SK-N-SH (cell line): ENCODE measurements at regions not wholly inside any gene's neighbourhood (a gene's known extent, or its start where the extent isn't known, plus 50 kb on each side); places are given as distances from the start of the nearest gene placed in this dataset.

Experiments used
- CTCF ChIA-PET: fragments of 300-600, 350-600 bp; formaldehyde crosslinking; extraction: SDS; loops from one replicate; lab custom pipeline; 2021; lab: Yijun Ruan, JAX
- POLR2A ChIA-PET: fragments of 350-600 bp; sonication (Branson Sonifier 250); formaldehyde crosslinking; extraction: SDS; loops from one replicate; lab custom pipeline; 2020; ENCODE audit warnings: antibody characterized with exemption, inconsistent platforms; lab: Yijun Ruan, JAX
- DNase-seq: peaks from one replicate; pipeline ENCODE4 v3.0.0; 2012
- H2AFZ ChIP-seq: fragments of 200-600 bp; sonication (generic); 2 replicates; pipeline ENCODE4 v1.8.1; 2016; ENCODE audit warnings: antibody characterized with exemption, mild to moderate bottlenecking, low read depth
- H3F3A ChIP-seq: fragments of 200-600 bp; sonication (generic); replicated peaks from 2 replicates; pipeline ENCODE3; 2016; ENCODE audit warnings: antibody characterized with exemption, mild to moderate bottlenecking; ENCODE audit not compliant: insufficient read depth
- H3K27ac ChIP-seq, 2 experiments: fragments of 200-500 bp in 1 of 2; fragments of 200-600 bp in 1 of 2; sonication (Bioruptor generic) in 1 of 2; sonication (generic), shearing (Covaris generic) in 1 of 2; 2 replicates each; pipeline versions ENCODE4 v1.5.1 to v1.6.1; 2014 to 2016; ENCODE audit warnings: low read depth in 2 of 2, inconsistent platforms in 1 of 2, low read length in 1 of 2, mild to moderate bottlenecking in 1 of 2, mixed read lengths in 1 of 2
- H3K27me3 ChIP-seq: fragments of 200-600 bp; sonication (generic), shearing (Covaris generic); 2 replicates; pipeline ENCODE4 v1.6.1; 2016; ENCODE audit warnings: mixed run types; ENCODE audit not compliant: insufficient read depth
- H3K36me3 ChIP-seq, 2 experiments: fragments of 200-500 bp in 1 of 2; fragments of 200-600 bp in 1 of 2; sonication (Bioruptor generic) in 1 of 2; sonication (generic) in 1 of 2; replicated peaks in 1 of 2; 2 replicates each; pipeline versions ENCODE3 to v1.5.1; 2014 to 2016; ENCODE audit warnings: low read length in 1 of 2, mild to moderate bottlenecking in 1 of 2; ENCODE audit not compliant: insufficient read depth in 2 of 2, control insufficient read depth in 1 of 2
- H3K4me1 ChIP-seq, 2 experiments: fragments of 200-500 bp in 1 of 2; fragments of 200-600 bp in 1 of 2; sonication (Bioruptor generic) in 1 of 2; sonication (generic), shearing (Covaris generic) in 1 of 2; 2 replicates each; pipeline versions ENCODE4 v1.5.1 to v1.6.1; 2014 to 2016; ENCODE audit warnings: low read depth in 1 of 2, low read length in 1 of 2, mixed run types in 1 of 2; ENCODE audit not compliant: insufficient read depth in 2 of 2, control insufficient read depth in 1 of 2
- H3K4me2 ChIP-seq: fragments of 200-600 bp; sonication (generic), shearing (Covaris generic); 2 replicates; pipeline ENCODE4 v1.6.1; 2017; ENCODE audit warnings: mixed run types
- H3K4me3 ChIP-seq, 2 experiments: fragments of 200-500 bp in 1 of 2; fragments of 200-600 bp in 1 of 2; sonication (Bioruptor generic) in 1 of 2; sonication (generic), shearing (Covaris generic) in 1 of 2; 2 replicates each; pipeline versions ENCODE4 v1.5.1 to v1.8.1; 2014 to 2016; ENCODE audit warnings: low read depth in 2 of 2, inconsistent platforms in 1 of 2, low read length in 1 of 2, mild to moderate bottlenecking in 1 of 2, mixed read lengths in 1 of 2, moderate library complexity in 1 of 2
- H3K79me2 ChIP-seq: fragments of 200-600 bp; sonication (generic); 2 replicates; pipeline ENCODE4 v1.8.1; 2017; ENCODE audit warnings: mild to moderate bottlenecking; ENCODE audit not compliant: insufficient read depth
- H3K9ac ChIP-seq: fragments of 200-600 bp; sonication (generic); 2 replicates; pipeline ENCODE4 v1.6.1; 2017; ENCODE audit warnings: mixed run types
- H3K9me2 ChIP-seq: fragments of 200-600 bp; sonication (generic); 2 replicates; pipeline ENCODE4 v1.6.1; 2017; ENCODE audit warnings: mixed run types
- H3K9me3 ChIP-seq: fragments of 200-600 bp; sonication (generic); 2 replicates; pipeline ENCODE4 v1.6.1; 2017; ENCODE audit warnings: mixed run types, mild to moderate bottlenecking, moderate library complexity
- H4K20me1 ChIP-seq: fragments of 200-600 bp; sonication (generic); 2 replicates; pipeline ENCODE4 v1.6.1; 2017; ENCODE audit warnings: mild to moderate bottlenecking, mixed run types; ENCODE audit not compliant: insufficient read depth
- CTCF ChIP-seq: fragments of 200-600 bp; sonication (generic); IDR thresholded peaks from 2 replicates; pipeline ENCODE4 v1.6.1; 2017; ENCODE audit warnings: antibody characterized with exemption, mild to moderate bottlenecking, moderate library complexity
- ELF1 ChIP-seq: IDR thresholded peaks from 2 replicates; pipeline ENCODE4 v1.4.0; 2012
- MEF2A ChIP-seq: IDR thresholded peaks from 2 replicates; pipeline ENCODE4 v1.4.0; 2012; ENCODE audit warnings: low read depth, borderline replicate concordance
- NRF1 ChIP-seq: IDR thresholded peaks from 2 replicates; pipeline ENCODE4 v1.6.1; 2012; ENCODE audit warnings: low read depth, mild to moderate bottlenecking, low read length
- PBX3 ChIP-seq: IDR thresholded peaks from 2 replicates; pipeline ENCODE4; 2012
- POLR2AphosphoS5 ChIP-seq: IDR thresholded peaks from 2 replicates; pipeline ENCODE4 v1.6.1; 2012; ENCODE audit warnings: low read depth, low read length
- RXRA ChIP-seq: IDR thresholded peaks from 2 replicates; pipeline ENCODE4 v1.4.0; 2012; ENCODE audit warnings: low read depth, mild to moderate bottlenecking, borderline replicate concordance
- SMC3 ChIP-seq: IDR thresholded peaks from 2 replicates; pipeline ENCODE4 v1.6.1; 2012; ENCODE audit warnings: low read depth, low read length, improper control_type of control experiment
- TAF1 ChIP-seq: IDR thresholded peaks from 2 replicates; pipeline ENCODE4 v1.6.1; 2012; ENCODE audit warnings: low read depth, mild to moderate bottlenecking, low read length, moderate library complexity, borderline replicate concordance
- WGBS: methylation state at CpG from one replicate; pipeline ENCODE4 v1.1.6; 2017; ENCODE audit warnings: low lambda C conversion rate; 5-methylcytosine and 5-hydroxymethylcytosine counted together
- TF ChIP-seq, protein P1 (sequence below): fragments of 150-350 bp; IDR thresholded peaks from 2 replicates; pipeline ENCODE4 v1.6.1; 2017; ENCODE audit warnings: antibody characterized with exemption, low read length, low read depth, borderline replicate concordance

DNA sequence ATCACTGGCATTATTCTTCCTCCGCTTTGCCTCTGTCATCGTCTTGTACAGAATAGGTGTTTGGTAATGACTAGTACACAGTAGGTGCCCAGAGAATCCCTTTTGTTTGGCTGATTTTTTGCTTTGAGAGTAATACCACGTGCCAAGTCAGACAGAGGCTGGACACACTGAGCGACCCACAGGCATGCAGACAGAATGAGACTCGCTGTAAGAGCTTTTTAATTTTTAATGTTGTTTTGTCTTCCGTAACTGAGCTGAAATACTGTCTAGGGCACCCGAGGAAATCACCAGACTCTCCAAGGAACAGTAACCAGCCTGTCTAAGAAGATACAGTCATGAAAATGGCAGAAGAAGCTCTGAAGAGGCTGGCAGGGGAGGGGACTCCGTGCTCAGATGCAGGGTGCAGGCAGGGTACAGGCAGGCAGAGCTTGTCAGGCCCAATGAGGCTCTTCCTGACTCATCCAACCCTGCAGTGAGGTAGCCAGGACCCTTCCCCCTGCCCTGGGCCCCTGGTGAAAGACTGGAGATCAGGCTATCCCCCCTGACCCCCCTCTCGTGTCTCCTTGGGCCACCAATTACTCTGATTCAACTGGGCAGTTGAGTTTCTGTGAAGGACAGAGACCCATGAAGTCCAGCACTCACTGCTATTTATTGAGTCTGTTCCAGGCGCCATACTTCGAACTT is 60.1 kb upstream of the ECE1 start:
- peak; percentile 4 for DNase-seq
- Histone ChIP-seq H3K9ac (no peak overlapping the region), H3K79me2 (no peaks in the 10 kb centered on the region), H3K27ac (no peak overlapping the region), H3K4me1 (peaks cover 0 to 5% of the 10 kb centered on the region in 2 experiments; a peak in 1 of 4 replicates), H3K9me3 (no peaks in the 10 kb centered on the region), H3K9me2 (no peaks in the 10 kb centered on the region), H4K20me1 (no peaks in the 10 kb centered on the region), H3K36me3 (no peaks in the 10 kb centered on the region), H3K4me2 (no peak overlapping the region), H3K4me3 (no peak overlapping the region), H3K27me3 (no peaks in the 10 kb centered on the region; the same call in 1 of the 2 replicates), H2AFZ (no peak overlapping the region), H3F3A (no peaks in the 10 kb centered on the region)
- WGBS: 85% methylated on average over 10 of the region's 11 CpGs
- TF ChIP-seq NRF1 (no peak), ELF1 (no peak)
- ChIA-PET CTCF (interaction anchor here (1.1 to 5.2 kb wide), 3 partner anchors 15 to 96 kb away, joined by 4 to 33 read pairs (median 5); no protein-coding TSS in a partner anchor), POLR2A (interaction anchor here (0.6 kb wide), 1 partner anchor 130 kb away, joined by 3 read pairs; no protein-coding TSS in a partner anchor)

DNA sequence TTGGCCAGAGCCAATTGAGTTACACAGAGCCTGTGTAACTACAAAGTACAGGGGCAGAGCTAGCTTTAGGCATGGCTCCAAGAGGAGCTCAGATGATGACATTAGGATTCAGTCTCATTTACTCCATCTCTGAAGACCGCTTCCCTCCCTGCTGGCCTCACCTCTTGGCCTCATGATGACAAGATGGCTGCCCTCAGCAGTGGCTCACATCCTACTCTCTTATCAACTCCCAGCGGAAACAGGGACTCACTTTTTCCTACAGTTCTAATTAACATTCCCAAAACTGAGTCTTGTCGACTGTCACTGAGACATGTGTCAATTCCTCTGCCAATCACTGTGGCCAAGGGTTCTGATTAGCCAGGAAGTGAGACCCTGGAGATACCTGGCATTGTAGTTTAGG is 59.4 kb upstream of the ECE1 start:
- 97% methylated on average over 3 of the region's 3 CpGs for WGBS
- Histone ChIP-seq H3K27ac (no peak overlapping the region), H3K4me1 (peaks cover 0 to 5% of the 10 kb centered on the region in 2 experiments; a peak in 1 of 4 replicates), H3K4me2 (no peak overlapping the region), H3K27me3 (no peaks in the 10 kb centered on the region; the same call in 1 of the 2 replicates), H4K20me1 (no peaks in the 10 kb centered on the region), H3K4me3 (no peak overlapping the region), H3F3A (no peaks in the 10 kb centered on the region), H3K9me2 (no peaks in the 10 kb centered on the region), H3K9me3 (no peaks in the 10 kb centered on the region), H3K79me2 (peaks cover 2% of the 10 kb centered on the region; the same call in 1 of the 2 replicates), H3K36me3 (no peaks in the 10 kb centered on the region), H3K9ac (no peak overlapping the region), H2AFZ (no peak overlapping the region)
- no peak for TF ChIP-seq RXRA
- no peak for DNase-seq
- ChIA-PET POLR2A (interaction anchor here (0.6 kb wide), 1 partner anchor 129 kb away, joined by 3 read pairs; no protein-coding TSS in a partner anchor), CTCF (interaction anchor here (1.1 to 1.7 kb wide), 2 partner anchors 15 to 95 kb away, joined by 4 to 5 read pairs; no protein-coding TSS in a partner anchor)

- Histone ChIP-seq H3K36me3 (no peaks in the 10 kb centered on the region), H3K27me3 (no peaks in the 10 kb centered on the region; the same call in 1 of the 2 replicates), H3K79me2 (peaks cover 22% of the 10 kb centered on the region), H3K4me2 (no peak overlapping the region), H2AFZ (no peak overlapping the region), H3K4me3 (no peak overlapping the region), H3K4me1 (peaks cover 0 to 27% of the 10 kb centered on the region in 2 experiments; a peak in 1 of 4 replicates), H3K9me3 (no peaks in the 10 kb centered on the region), H4K20me1 (peaks cover 10% of the 10 kb centered on the region; the same call in 1 of the 2 replicates), H3K9me2 (no peaks in the 10 kb centered on the region), H3K9ac (no peak overlapping the region), H3K27ac (no peak overlapping the region), H3F3A (no peaks in the 10 kb centered on the region)
- ChIA-PET POLR2A (no interaction called here), CTCF (interaction anchor here (0.8 to 1.0 kb wide), 2 partner anchors 21 to 77 kb away, joined by 3 to 4 read pairs; no protein-coding TSS in a partner anchor)
- 91% methylated on average over 8 of the region's 8 CpGs for whole genome bisulfite sequencing
- TF ChIP-seq, protein P1, sequence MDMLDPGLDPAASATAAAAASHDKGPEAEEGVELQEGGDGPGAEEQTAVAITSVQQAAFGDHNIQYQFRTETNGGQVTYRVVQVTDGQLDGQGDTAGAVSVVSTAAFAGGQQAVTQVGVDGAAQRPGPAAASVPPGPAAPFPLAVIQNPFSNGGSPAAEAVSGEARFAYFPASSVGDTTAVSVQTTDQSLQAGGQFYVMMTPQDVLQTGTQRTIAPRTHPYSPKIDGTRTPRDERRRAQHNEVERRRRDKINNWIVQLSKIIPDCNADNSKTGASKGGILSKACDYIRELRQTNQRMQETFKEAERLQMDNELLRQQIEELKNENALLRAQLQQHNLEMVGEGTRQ: no peak
- TF ChIP-seq TAF1: no peak
- TF ChIP-seq MEF2A: no peak
- no peak for TF ChIP-seq POLR2AphosphoS5
- no peak for TF ChIP-seq ELF1
- TF ChIP-seq PBX3: no peak
- TF ChIP-seq SMC3: no peak
- no peak for TF ChIP-seq CTCF
- no peak for DNase-seq
Observed at GRCh38 chr1:21347072-21347581, 56.9 kb upstream of the ECE1 start.
